ENCODE measurements at regions not wholly inside any gene's neighbourhood (a gene's known extent, or its start where the extent isn't known, plus 50 kb on each side); places are given as distances from the start of the nearest gene placed in this dataset.

- no peak for DNase-seq
These were observed 162.4 kb upstream of the CDYL start for GRCh38 chr6:4613795-4614194.

- DNase-seq: no peak
These were observed 162.8 kb upstream of the CDYL start for GRCh38 chr6:4613381-4613780.

GRCh38 chr6:4612636-4613171 lies 163.5 kb upstream of the CDYL start:
- DNase-seq: no peak

GRCh38 chr6:4611429-4612129 lies 164.6 kb upstream of the CDYL start:
- DNase-seq: no peak

- DNase-seq: no peak
These were observed 165.9 kb upstream of the CDYL start for GRCh38 chr6:4610256-4610655.

- no peak for DNase-seq
These were observed 167.7 kb upstream of the CDYL start for GRCh38 chr6:4608361-4609115.

- no peak for DNase-seq
These were observed 168.4 kb upstream of the CDYL start for GRCh38 chr6:4607793-4608192.

- no peak for DNase-seq
These were observed 169.1 kb upstream of the CDYL start for GRCh38 chr6:4606821-4607704.

GRCh38 chr6:4606016-4606415 lies 170.2 kb upstream of the CDYL start:
- DNase-seq: no peak

- no peak for DNase-seq
These were observed 172.3 kb upstream of the CDYL start for GRCh38 chr6:4603856-4604369.

- no peak for DNase-seq
These were observed 172.9 kb upstream of the CDYL start for GRCh38 chr6:4603291-4603690.

- no peak for DNase-seq
These were observed 176.3 kb upstream of the CDYL start for GRCh38 chr6:4599924-4600323.

- DNase-seq: no peak
These were observed 177.7 kb upstream of the CDYL start for GRCh38 chr6:4598384-4598995.

GRCh38 chr6:4593951-4594350 lies 182.3 kb upstream of the CDYL start:
- no peak for DNase-seq

- DNase-seq: no peak
These were observed 184.2 kb upstream of the CDYL start for GRCh38 chr6:4592026-4592425.

- no peak for DNase-seq
These were observed 185.0 kb upstream of the CDYL start for GRCh38 chr6:4591218-4591617.

GRCh38 chr6:4589295-4589694 lies 186.9 kb upstream of the CDYL start:
- no peak for DNase-seq

GRCh38 chr6:4588581-4588980 lies 187.6 kb upstream of the CDYL start:
- DNase-seq: no peak

GRCh38 chr6:4588163-4588562 lies 188.0 kb upstream of the CDYL start:
- no peak for DNase-seq

GRCh38 chr6:4587171-4587570 lies 189.0 kb upstream of the CDYL start:
- DNase-seq: no peak

GRCh38 chr6:4586469-4586859 lies 189.7 kb upstream of the CDYL start:
- no peak for DNase-seq

- no peak for DNase-seq
These were observed 190.3 kb upstream of the CDYL start for GRCh38 chr6:4585682-4586468.
